ENCODE measurements at regions not wholly inside any gene's neighbourhood (a gene's known extent, or its start where the extent isn't known, plus 50 kb on each side); places are given as distances from the start of the nearest gene placed in this dataset.

DNA sequence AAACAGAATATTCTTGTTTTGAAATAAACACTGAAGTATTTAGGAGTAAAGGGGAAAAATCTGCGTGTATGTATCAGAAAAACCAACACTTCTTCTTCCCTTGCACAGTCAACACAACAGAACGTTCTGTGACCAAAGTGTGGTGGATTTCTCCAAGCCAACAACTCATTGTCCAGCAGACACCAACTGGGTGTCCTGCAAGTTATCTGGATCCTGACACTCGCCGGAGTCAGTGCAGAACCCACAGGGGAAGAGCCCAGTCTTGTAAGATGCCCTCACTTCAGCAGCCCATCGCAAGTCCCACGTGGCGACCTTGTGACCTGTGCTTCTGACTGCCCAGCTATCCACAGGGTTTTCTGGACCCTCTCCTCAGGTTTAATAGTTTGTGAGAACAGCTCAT lies 630.7 kb upstream of the ZFP42 start:
- CTCF ChIA-PET = no interaction called here

DNA sequence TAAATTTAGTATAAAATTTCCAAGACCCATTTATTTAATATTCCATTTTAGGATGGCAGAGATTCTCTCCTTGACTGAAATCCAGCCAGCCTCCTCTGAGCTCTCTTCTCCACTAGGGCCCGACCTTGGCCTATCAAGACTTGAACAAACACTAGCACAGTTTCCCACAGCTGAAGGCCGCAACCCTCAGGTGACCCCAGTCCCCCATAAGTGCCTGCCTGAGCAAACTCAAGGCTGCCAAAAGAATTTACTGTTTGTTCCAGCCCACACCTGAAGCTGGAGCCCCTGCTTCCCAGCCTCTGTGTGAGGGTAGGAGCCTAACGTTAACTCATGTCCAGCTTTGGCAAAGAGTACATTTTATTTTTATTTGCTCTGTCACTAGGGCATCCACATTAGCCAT lies 629.0 kb upstream of the ZFP42 start:
- BruUV-seq (replicated peaks) = no TSS peak
- intact Hi-C loops (cut with micrococcal nuclease; ENCODE audit: unreplicated experiment) = no loop called here
- POLR2A ChIA-PET (ENCODE audit: low non-redundant PET) = no interaction called here
- H3K27me3 ChIP-seq (replicated peaks; ENCODE audit: insufficient read depth, low read depth, low read length, poor library complexity) = peaks cover 48% of the 10 kb centered on the region
- no peaks in the 10 kb centered on the region for H3K9me3 ChIP-seq (ENCODE audit: low read depth, low read length, poor library complexity, severe bottlenecking)
- no peak overlapping the region for H3K4me3 ChIP-seq (ENCODE audit: low read depth, low read length, poor library complexity, severe bottlenecking)
- no peaks in the 10 kb centered on the region for H3K4me1 ChIP-seq (ENCODE audit: insufficient read depth, low read length, poor library complexity, severe bottlenecking)
- TF ChIP-seq EZH2 (IDR thresholded peaks at IDR 0.05; ENCODE audit: borderline replicate concordance, low read depth, low read length, poor library complexity, severe bottlenecking) = no peak
- TF ChIP-seq, protein P1, sequence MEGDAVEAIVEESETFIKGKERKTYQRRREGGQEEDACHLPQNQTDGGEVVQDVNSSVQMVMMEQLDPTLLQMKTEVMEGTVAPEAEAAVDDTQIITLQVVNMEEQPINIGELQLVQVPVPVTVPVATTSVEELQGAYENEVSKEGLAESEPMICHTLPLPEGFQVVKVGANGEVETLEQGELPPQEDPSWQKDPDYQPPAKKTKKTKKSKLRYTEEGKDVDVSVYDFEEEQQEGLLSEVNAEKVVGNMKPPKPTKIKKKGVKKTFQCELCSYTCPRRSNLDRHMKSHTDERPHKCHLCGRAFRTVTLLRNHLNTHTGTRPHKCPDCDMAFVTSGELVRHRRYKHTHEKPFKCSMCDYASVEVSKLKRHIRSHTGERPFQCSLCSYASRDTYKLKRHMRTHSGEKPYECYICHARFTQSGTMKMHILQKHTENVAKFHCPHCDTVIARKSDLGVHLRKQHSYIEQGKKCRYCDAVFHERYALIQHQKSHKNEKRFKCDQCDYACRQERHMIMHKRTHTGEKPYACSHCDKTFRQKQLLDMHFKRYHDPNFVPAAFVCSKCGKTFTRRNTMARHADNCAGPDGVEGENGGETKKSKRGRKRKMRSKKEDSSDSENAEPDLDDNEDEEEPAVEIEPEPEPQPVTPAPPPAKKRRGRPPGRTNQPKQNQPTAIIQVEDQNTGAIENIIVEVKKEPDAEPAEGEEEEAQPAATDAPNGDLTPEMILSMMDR (conservative IDR thresholded peaks at IDR 0.05; ENCODE audit: low read depth, low read length) = no peak
- no peak overlapping the region for H3K27ac ChIP-seq (ENCODE audit: low read depth, low read length, poor library complexity, severe bottlenecking)
- no peak for DNase-seq (ENCODE audit: low spot score)
- H3K36me3 ChIP-seq (ENCODE audit: insufficient read depth, low read length, poor library complexity, severe bottlenecking) = no peaks in the 10 kb centered on the region
- CTCF ChIA-PET = no interaction called here

More for the DNA sequence above, 630.7 kb upstream of the ZFP42 start:
- intact Hi-C loops (cut with micrococcal nuclease; ENCODE audit: unreplicated experiment) = no loop called here
- no peak for TF ChIP-seq EZH2 (IDR thresholded peaks at IDR 0.05; ENCODE audit: borderline replicate concordance, low read depth, low read length, poor library complexity, severe bottlenecking)
- TF ChIP-seq, protein P1 (conservative IDR thresholded peaks at IDR 0.05; ENCODE audit: low read depth, low read length) = no peak
- H3K4me3 ChIP-seq (ENCODE audit: low read depth, low read length, poor library complexity, severe bottlenecking) = no peak overlapping the region
- no peak for DNase-seq (ENCODE audit: low spot score)
- H3K36me3 ChIP-seq (ENCODE audit: insufficient read depth, low read length, poor library complexity, severe bottlenecking) = no peaks in the 10 kb centered on the region
- BruUV-seq (replicated peaks) = no TSS peak
- no peak overlapping the region for H3K27ac ChIP-seq (ENCODE audit: low read depth, low read length, poor library complexity, severe bottlenecking)
- peaks cover 44% of the 10 kb centered on the region for H3K27me3 ChIP-seq (replicated peaks; ENCODE audit: insufficient read depth, low read depth, low read length, poor library complexity)
- H3K9me3 ChIP-seq (ENCODE audit: low read depth, low read length, poor library complexity, severe bottlenecking) = no peaks in the 10 kb centered on the region
- POLR2A ChIA-PET (ENCODE audit: low non-redundant PET) = interaction anchor here (0.7 kb wide), 1 partner anchor 11 kb away, joined by 4 read pairs; no protein-coding TSS in a partner anchor
- no peaks in the 10 kb centered on the region for H3K4me1 ChIP-seq (ENCODE audit: insufficient read depth, low read length, poor library complexity, severe bottlenecking)

DNA sequence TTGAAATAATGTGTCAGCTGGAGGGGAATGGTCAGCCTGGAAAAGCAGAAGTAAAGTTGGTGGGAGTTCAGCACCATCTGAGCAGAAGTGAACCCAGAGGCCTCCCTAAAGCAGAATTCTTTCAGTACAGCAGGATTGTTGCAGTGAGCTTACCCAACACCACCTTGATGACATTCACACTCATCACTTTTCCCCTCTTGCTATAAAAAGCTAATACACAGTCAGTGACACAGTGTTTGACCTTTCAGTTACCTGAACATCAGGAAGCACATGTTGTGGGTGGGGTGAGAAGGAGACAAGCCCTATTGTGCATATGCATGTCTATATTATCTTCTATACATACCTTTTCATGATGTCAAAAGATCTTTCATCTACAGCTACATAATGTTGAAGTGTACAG lies 624.7 kb upstream of the ZFP42 start:
- CTCF ChIA-PET = no interaction called here

More for the DNA sequence above, 624.7 kb upstream of the ZFP42 start:
- TF ChIP-seq, protein P1 (conservative IDR thresholded peaks at IDR 0.05; ENCODE audit: low read depth, low read length) = no peak
- no peak for TF ChIP-seq EZH2 (IDR thresholded peaks at IDR 0.05; ENCODE audit: borderline replicate concordance, low read depth, low read length, poor library complexity, severe bottlenecking)
- BruUV-seq (replicated peaks) = no TSS peak
- H3K27me3 ChIP-seq (replicated peaks; ENCODE audit: insufficient read depth, low read depth, low read length, poor library complexity) = peaks cover 55% of the 10 kb centered on the region
- H3K4me3 ChIP-seq (ENCODE audit: low read depth, low read length, poor library complexity, severe bottlenecking) = no peak overlapping the region
- POLR2A ChIA-PET (ENCODE audit: low non-redundant PET) = no interaction called here
- no peak overlapping the region for H3K27ac ChIP-seq (ENCODE audit: low read depth, low read length, poor library complexity, severe bottlenecking)
- DNase-seq (ENCODE audit: low spot score) = no peak
- intact Hi-C loops (cut with micrococcal nuclease; ENCODE audit: unreplicated experiment) = no loop called here
- no peaks in the 10 kb centered on the region for H3K9me3 ChIP-seq (ENCODE audit: low read depth, low read length, poor library complexity, severe bottlenecking)
- H3K36me3 ChIP-seq (ENCODE audit: insufficient read depth, low read length, poor library complexity, severe bottlenecking) = no peaks in the 10 kb centered on the region
- no peaks in the 10 kb centered on the region for H3K4me1 ChIP-seq (ENCODE audit: insufficient read depth, low read length, poor library complexity, severe bottlenecking)

Data from A673 (cell line).